ENCODE measurements at regions not wholly inside any gene's neighbourhood (a gene's known extent, or its start where the extent isn't known, plus 50 kb on each side); places are given as distances from the start of the nearest gene placed in this dataset.

GRCh38 chr12:46916796-46917419 lies 91.1 kb upstream of the SLC38A4 start (continued):
- no peak for TF ChIP-seq CHD7 (IDR thresholded peaks at IDR 0.05; ENCODE audit: low read depth, low read length)
- no peak for TF ChIP-seq MEIS2 (IDR thresholded peaks at IDR 0.05; ENCODE audit: partially characterized antibody)
- TF ChIP-seq KLF1 (tag; IDR thresholded peaks at IDR 0.05), result no peak
- no peak for TF ChIP-seq SNIP1 (IDR thresholded peaks at IDR 0.05; ENCODE audit: low read depth)

All from K562 (cell line).